SU-DHL-6 (cell line): ENCODE measurements at regions not wholly inside any gene's neighbourhood (a gene's known extent, or its start where the extent isn't known, plus 50 kb on each side); places are given as distances from the start of the nearest gene placed in this dataset.

ENCODE experiments used
- H2AFZ ChIP-seq: fragments of 200-600 bp; sonication (generic); 2 replicates; pipeline ENCODE4 v1.6.1; 2014; ENCODE audit warnings: low read depth, mild to moderate bottlenecking, moderate library complexity, mixed read lengths, antibody characterized with exemption, low read length; ENCODE audit not compliant: severe bottlenecking
- H3F3A ChIP-seq: fragments of 200-600 bp; shearing (Covaris generic); 2 replicates; pipeline ENCODE4 v1.6.0; 2016; ENCODE audit warnings: antibody characterized with exemption, mild to moderate bottlenecking; ENCODE audit not compliant: insufficient read depth
- H3K27ac ChIP-seq: fragments of 200-600 bp; sonication (generic); 2 replicates; pipeline ENCODE4 v1.5.1; 2016; ENCODE audit warnings: low read depth, mild to moderate bottlenecking, low read length, moderate library complexity, mixed read lengths
- H3K27me3 ChIP-seq: fragments of 200-600 bp; sonication (generic), shearing (Covaris generic); 2 replicates; pipeline ENCODE4 v1.6.0; 2014; ENCODE audit warnings: mild to moderate bottlenecking, low read length
- H3K36me3 ChIP-seq: fragments of 200-600 bp; sonication (generic); 2 replicates; pipeline ENCODE4 v1.6.1; 2014; ENCODE audit warnings: mild to moderate bottlenecking, low read length, mixed read lengths
- H3K4me2 ChIP-seq: fragments of 300-600, 200-600 bp; shearing (Covaris generic), sonication (generic); 2 replicates; pipeline ENCODE4 v1.6.0; 2014; ENCODE audit warnings: low read length, low read depth, mild to moderate bottlenecking; ENCODE audit not compliant: poor library complexity, severe bottlenecking
- H3K4me3 ChIP-seq: fragments of 200-600 bp; sonication (generic); 2 replicates; pipeline ENCODE4 v1.5.1; 2014; ENCODE audit warnings: antibody characterized with exemption, low read length, mild to moderate bottlenecking, mixed read lengths; ENCODE audit not compliant: insufficient read depth, poor library complexity, severe bottlenecking
- H3K79me2 ChIP-seq: fragments of 200-600 bp; sonication (generic); 2 replicates; pipeline ENCODE4 v1.6.1; 2014; ENCODE audit warnings: mild to moderate bottlenecking, low read length, moderate library complexity; ENCODE audit not compliant: insufficient read depth
- H3K9ac ChIP-seq: fragments of 200-600 bp; sonication (generic); 2 replicates; pipeline ENCODE4 v1.7.0; 2014; ENCODE audit warnings: mild to moderate bottlenecking, low read length
- H3K9me2 ChIP-seq: fragments of 200-600 bp; sonication (generic); replicated peaks from 2 replicates; pipeline ENCODE4 v1.6.1; 2014; ENCODE audit warnings: low read length; ENCODE audit not compliant: insufficient read depth
- H3K9me3 ChIP-seq: fragments of 200-600 bp; sonication (generic); 2 replicates; pipeline ENCODE4 v1.6.1; 2014; ENCODE audit warnings: low read length, mixed read lengths; ENCODE audit not compliant: insufficient read depth
- H4K20me1 ChIP-seq: fragments of 200-600 bp; sonication (generic); 2 replicates; pipeline ENCODE4 v1.6.1; 2014; ENCODE audit warnings: low read depth, mild to moderate bottlenecking, antibody characterized with exemption, low read length, moderate library complexity, mixed read lengths
- EZH2phosphoT487 ChIP-seq: fragments of 200-600 bp; sonication (generic), shearing (Covaris generic); conservative IDR thresholded peaks from 2 replicates; pipeline ENCODE4 v1.6.1; 2018; ENCODE audit warnings: mild to moderate bottlenecking, antibody characterized with exemption, low read length, moderate library complexity, mixed read lengths
- TF ChIP-seq, protein P1 (sequence below): fragments of 200-600 bp; sonication (generic); IDR thresholded peaks from one replicate; pipeline ENCODE4 v1.5.1; 2017; ENCODE audit warnings: antibody characterized with exemption, mild to moderate bottlenecking, low read length, moderate library complexity; ENCODE audit not compliant: insufficient read depth, poor library complexity, severe bottlenecking

DNA sequence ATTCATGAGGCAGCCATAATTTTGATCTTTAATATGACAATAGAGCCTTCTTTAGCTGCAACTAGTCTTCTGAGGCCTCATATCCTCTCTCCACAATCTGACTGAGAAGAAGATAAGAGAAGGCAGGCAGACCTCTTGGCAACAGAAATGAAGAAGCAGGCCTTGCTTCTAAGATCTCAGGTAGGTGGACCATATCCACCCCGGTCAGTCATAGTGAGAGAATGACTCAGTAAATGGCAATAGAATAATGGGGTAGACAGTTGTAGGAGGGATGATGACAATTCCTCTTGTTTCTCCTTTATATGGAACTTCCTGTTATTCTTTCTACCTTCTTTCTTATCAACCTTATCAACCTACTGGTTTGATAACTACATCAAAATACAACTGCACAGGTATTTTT, 246.7 kb upstream of the G2E3 start:
- H3F3A ChIP-seq = no peaks in the 10 kb centered on the region
- no peaks in the 10 kb centered on the region for H3K36me3 ChIP-seq
- no peak overlapping the region for H3K9ac ChIP-seq
- no peaks in the 10 kb centered on the region for H4K20me1 ChIP-seq
- no peaks in the 10 kb centered on the region for H3K9me2 ChIP-seq
- H3K4me2 ChIP-seq = no peak overlapping the region
- no peaks in the 10 kb centered on the region; the same call in 1 of the 2 replicates for H3K9me3 ChIP-seq
- H3K27ac ChIP-seq = no peak overlapping the region
- no peak overlapping the region for H3K4me3 ChIP-seq
- H2AFZ ChIP-seq = no peak overlapping the region
- H3K27me3 ChIP-seq = no peaks in the 10 kb centered on the region
- no peaks in the 10 kb centered on the region for H3K79me2 ChIP-seq
- TF ChIP-seq, protein P1, sequence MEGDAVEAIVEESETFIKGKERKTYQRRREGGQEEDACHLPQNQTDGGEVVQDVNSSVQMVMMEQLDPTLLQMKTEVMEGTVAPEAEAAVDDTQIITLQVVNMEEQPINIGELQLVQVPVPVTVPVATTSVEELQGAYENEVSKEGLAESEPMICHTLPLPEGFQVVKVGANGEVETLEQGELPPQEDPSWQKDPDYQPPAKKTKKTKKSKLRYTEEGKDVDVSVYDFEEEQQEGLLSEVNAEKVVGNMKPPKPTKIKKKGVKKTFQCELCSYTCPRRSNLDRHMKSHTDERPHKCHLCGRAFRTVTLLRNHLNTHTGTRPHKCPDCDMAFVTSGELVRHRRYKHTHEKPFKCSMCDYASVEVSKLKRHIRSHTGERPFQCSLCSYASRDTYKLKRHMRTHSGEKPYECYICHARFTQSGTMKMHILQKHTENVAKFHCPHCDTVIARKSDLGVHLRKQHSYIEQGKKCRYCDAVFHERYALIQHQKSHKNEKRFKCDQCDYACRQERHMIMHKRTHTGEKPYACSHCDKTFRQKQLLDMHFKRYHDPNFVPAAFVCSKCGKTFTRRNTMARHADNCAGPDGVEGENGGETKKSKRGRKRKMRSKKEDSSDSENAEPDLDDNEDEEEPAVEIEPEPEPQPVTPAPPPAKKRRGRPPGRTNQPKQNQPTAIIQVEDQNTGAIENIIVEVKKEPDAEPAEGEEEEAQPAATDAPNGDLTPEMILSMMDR = no peak
- TF ChIP-seq EZH2phosphoT487 = no peak

DNA sequence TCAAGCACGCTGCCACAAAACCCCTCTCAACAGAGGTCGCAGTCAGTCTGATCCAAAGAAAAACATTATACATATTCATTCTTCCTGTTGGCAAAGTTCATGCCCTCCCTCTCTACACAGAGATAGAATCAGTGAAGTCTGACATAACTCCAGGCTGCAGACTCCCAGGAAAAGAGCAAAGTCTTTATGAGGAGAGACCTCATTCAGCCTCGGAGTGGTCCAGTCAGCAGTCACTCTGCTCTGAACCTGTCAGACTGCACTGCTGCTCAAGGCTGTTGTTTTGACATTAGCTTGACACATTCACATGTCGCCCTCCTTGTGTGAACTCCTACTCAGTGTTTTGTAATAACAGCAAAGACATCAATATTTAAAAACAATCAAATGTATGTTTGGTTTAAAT, 241.2 kb upstream of the G2E3 start:
- no peaks in the 10 kb centered on the region for H3K36me3 ChIP-seq
- H3K9ac ChIP-seq = no peak overlapping the region
- H2AFZ ChIP-seq = no peak overlapping the region
- TF ChIP-seq, protein P1 = no peak
- no peak for TF ChIP-seq EZH2phosphoT487
- H4K20me1 ChIP-seq = no peaks in the 10 kb centered on the region
- H3K79me2 ChIP-seq = no peaks in the 10 kb centered on the region
- no peaks in the 10 kb centered on the region for H3F3A ChIP-seq
- no peak overlapping the region for H3K4me3 ChIP-seq
- no peaks in the 10 kb centered on the region for H3K9me2 ChIP-seq
- no peak overlapping the region for H3K4me2 ChIP-seq
- no peak overlapping the region for H3K27ac ChIP-seq
- H3K27me3 ChIP-seq = no peaks in the 10 kb centered on the region
- H3K9me3 ChIP-seq = no peaks in the 10 kb centered on the region; the same call in 1 of the 2 replicates

DNA sequence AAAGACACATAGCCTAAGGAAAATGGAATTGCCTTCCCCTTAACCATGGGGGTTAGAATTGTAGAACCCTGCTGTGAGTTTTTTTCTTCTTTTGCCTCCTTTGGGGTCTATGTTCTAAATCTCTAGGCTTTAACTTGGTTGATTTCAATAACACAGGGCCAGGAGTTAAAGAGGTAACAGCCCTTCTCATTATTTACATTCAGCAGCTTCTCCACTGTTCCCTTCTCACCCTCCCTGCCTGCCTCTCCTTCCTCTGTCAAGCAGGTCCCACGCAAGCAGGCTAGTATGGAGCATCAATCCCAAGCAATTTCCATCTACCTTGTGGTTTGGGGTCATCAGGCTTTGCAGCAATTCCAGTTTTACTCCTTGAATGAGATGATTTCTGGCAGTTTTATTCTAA, 236.1 kb upstream of the G2E3 start:
- no peaks in the 10 kb centered on the region for H3K79me2 ChIP-seq
- H4K20me1 ChIP-seq = no peaks in the 10 kb centered on the region
- H3K4me3 ChIP-seq = no peak overlapping the region
- H3K27me3 ChIP-seq = no peaks in the 10 kb centered on the region
- no peak overlapping the region for H3K9ac ChIP-seq
- TF ChIP-seq, protein P1 = no peak
- no peak for TF ChIP-seq EZH2phosphoT487
- H3K9me2 ChIP-seq = no peaks in the 10 kb centered on the region
- no peak overlapping the region for H3K4me2 ChIP-seq
- no peaks in the 10 kb centered on the region for H3K36me3 ChIP-seq
- no peaks in the 10 kb centered on the region for H3F3A ChIP-seq
- no peak overlapping the region for H2AFZ ChIP-seq
- H3K9me3 ChIP-seq = no peaks in the 10 kb centered on the region
- no peak overlapping the region for H3K27ac ChIP-seq

DNA sequence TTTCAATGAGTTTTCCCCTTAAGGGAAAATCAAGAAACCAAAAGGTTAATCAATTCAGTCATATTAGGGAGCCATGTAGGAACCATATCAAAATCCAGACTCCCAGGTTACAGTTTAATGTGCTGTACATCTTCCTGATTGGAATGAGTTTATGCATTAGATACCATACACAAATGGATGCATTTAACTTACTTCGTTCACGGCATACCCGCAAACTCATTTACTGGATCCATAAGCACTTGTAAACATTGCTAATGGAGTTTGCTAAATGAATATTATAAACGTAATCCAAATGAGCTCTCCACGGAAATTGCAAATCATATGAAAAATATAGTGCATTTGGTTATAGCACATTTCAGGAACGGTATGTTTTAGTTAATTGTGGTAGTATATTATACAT, 228.9 kb upstream of the G2E3 start:
- no peak overlapping the region for H2AFZ ChIP-seq
- no peaks in the 10 kb centered on the region for H3K27me3 ChIP-seq
- no peaks in the 10 kb centered on the region for H3K36me3 ChIP-seq
- H3F3A ChIP-seq = no peaks in the 10 kb centered on the region
- no peak overlapping the region for H3K4me3 ChIP-seq
- H3K9ac ChIP-seq = no peak overlapping the region
- TF ChIP-seq, protein P1 = no peak
- TF ChIP-seq EZH2phosphoT487 = no peak
- H3K4me2 ChIP-seq = no peak overlapping the region
- no peaks in the 10 kb centered on the region for H3K79me2 ChIP-seq
- H3K9me2 ChIP-seq = no peaks in the 10 kb centered on the region
- H4K20me1 ChIP-seq = no peaks in the 10 kb centered on the region
- no peak overlapping the region for H3K27ac ChIP-seq
- H3K9me3 ChIP-seq = no peaks in the 10 kb centered on the region
